Gastroesophageal sphincter (tissue), 4 donors: ENCODE measurements at regions not wholly inside any gene's neighbourhood (a gene's known extent, or its start where the extent isn't known, plus 50 kb on each side); places are given as distances from the start of the nearest gene placed in this dataset.

Experiments
- ATAC-seq: fragments of 150-250 bp; one replicate; pipeline ENCODE4 v1.9.1; 2016; ENCODE audit warnings: mild to moderate bottlenecking, moderate library complexity
- H3K27ac ChIP-seq, 4 donors: fragments of 200-600 bp; sonication (generic) in 3 of 4; 1 replicate in 3 of 4; 2 replicates in 1 of 4; pipeline ENCODE4 v1.5.1; 2016 to 2019
- H3K27me3 ChIP-seq: fragments of 200-600 bp; sonication (generic); one replicate; pipeline ENCODE4 v1.5.1; 2019
- H3K36me3 ChIP-seq, 2 donors: fragments of 200-600 bp; sonication (generic); one replicate each; pipeline ENCODE4 v1.5.1; 2019; ENCODE audit warnings: control low read depth in 1 of 2
- H3K4me1 ChIP-seq, 3 donors: fragments of 200-600 bp; sonication (generic); 1 replicate in 2 of 3; 2 replicates in 1 of 3; pipeline ENCODE4 v1.5.1; 2016 to 2019; ENCODE audit warnings: control low read depth in 2 of 3
- H3K4me3 ChIP-seq, 2 donors: fragments of 200-600 bp; sonication (generic); one replicate each; pipeline ENCODE4 v1.5.1; 2019; ENCODE audit warnings: mild to moderate bottlenecking in 1 of 2, moderate library complexity in 1 of 2
- H3K9me3 ChIP-seq, 3 donors: fragments of 200-600 bp; sonication (generic); one replicate each; pipeline ENCODE4 v1.5.1; 2017 to 2019; ENCODE audit warnings: control low read depth in 2 of 3
- CTCF ChIP-seq, 4 experiments: fragments of 200-600 bp in 2 of 4; fragments of 450-650 bp in 2 of 4; sonication (generic) in 1 of 4; IDR thresholded peaks; one replicate each; pipeline ENCODE4 v1.5.1; 2017 to 2019; ENCODE audit warnings: antibody characterized with exemption in 4 of 4, mild to moderate bottlenecking in 2 of 4, moderate library complexity in 2 of 4
- EP300 ChIP-seq: sonication (generic); formaldehyde crosslinking; IDR thresholded peaks from one replicate; pipeline ENCODE4 v1.6.1; 2017; ENCODE audit warnings: antibody characterized with exemption, mild to moderate bottlenecking
- POLR2A ChIP-seq, 2 donors: fragments of 450-650 bp; IDR thresholded peaks; one replicate each; pipeline ENCODE4 v1.6.1; 2017; ENCODE audit warnings: antibody characterized with exemption in 2 of 2, mild to moderate bottlenecking in 2 of 2, moderate library complexity in 1 of 2
- POLR2AphosphoS5 ChIP-seq: sonication (generic); formaldehyde crosslinking; IDR thresholded peaks from one replicate; pipeline ENCODE4 v1.6.1; 2017; ENCODE audit warnings: antibody characterized with exemption
- WGBS, 2 donors: methylation state at CpG; one replicate each; pipeline ENCODE4 v1.1.5; 2018; ENCODE audit warnings: low coverage in 1 of 2; 5-methylcytosine and 5-hydroxymethylcytosine counted together

- H3K4me1 ChIP-seq = no peaks in the 10 kb centered on the region
- no peak overlapping the region for H3K4me3 ChIP-seq
- H3K36me3 ChIP-seq = no peaks in the 10 kb centered on the region
- no peaks in the 10 kb centered on the region for H3K9me3 ChIP-seq
- no peak for TF ChIP-seq CTCF (IDR thresholded peaks at IDR 0.05)
- TF ChIP-seq POLR2AphosphoS5 = no peak
- no peak for TF ChIP-seq EP300
- no peak for TF ChIP-seq POLR2A (IDR thresholded peaks at IDR 0.05)
- no peaks in the 10 kb centered on the region for H3K27me3 ChIP-seq
- 86 to 95% methylated on average over 2 of the region's 2 CpGs for WGBS, 2 donors
- H3K27ac ChIP-seq = no peak overlapping the region
- ATAC-seq = no peak
Observed at GRCh38 chr5:98053170-98053569, 720.3 kb upstream of the RGMB start.

- Histone ChIP-seq H3K4me3 (no peak overlapping the region), H3K9me3 (no peaks in the 10 kb centered on the region), H3K27me3 (no peaks in the 10 kb centered on the region), H3K4me1 (no peaks in the 10 kb centered on the region), H3K36me3 (no peaks in the 10 kb centered on the region), H3K27ac (no peak overlapping the region)
- ATAC-seq = no peak
- no peak for TF ChIP-seq POLR2AphosphoS5
- TF ChIP-seq CTCF (IDR thresholded peaks at IDR 0.05) = no peak
Observed at GRCh38 chr5:98060148-98060547, 713.3 kb upstream of the RGMB start.

- Histone ChIP-seq H3K9me3 (no peaks in the 10 kb centered on the region), H3K27me3 (no peaks in the 10 kb centered on the region), H3K4me3 (no peak overlapping the region), H3K4me1 (no peaks in the 10 kb centered on the region), H3K36me3 (no peaks in the 10 kb centered on the region), H3K27ac (no peak overlapping the region)
- TF ChIP-seq POLR2AphosphoS5 (no peak), CTCF (IDR thresholded peaks at IDR 0.05) (no peak), EP300 (no peak), POLR2A (IDR thresholded peaks at IDR 0.05) (no peak)
- ATAC-seq = no peak
- 77 to 87% methylated on average over 4 to 5 of the region's 6 CpGs for WGBS, 2 donors
Observed at GRCh38 chr5:98064118-98064685, 709.3 kb upstream of the RGMB start.

GRCh38 chr5:98065261-98065909, 708.1 kb upstream of the RGMB start:
- no peak overlapping the region for H3K4me3 ChIP-seq
- no peaks in the 10 kb centered on the region for H3K36me3 ChIP-seq
- no peak for TF ChIP-seq POLR2A (IDR thresholded peaks at IDR 0.05)
- no peak for TF ChIP-seq CTCF (IDR thresholded peaks at IDR 0.05)
- no peak for TF ChIP-seq EP300
- TF ChIP-seq POLR2AphosphoS5 = no peak
- no peaks in the 10 kb centered on the region for H3K9me3 ChIP-seq
- H3K4me1 ChIP-seq = no peaks in the 10 kb centered on the region
- H3K27me3 ChIP-seq = no peaks in the 10 kb centered on the region
- no peak overlapping the region for H3K27ac ChIP-seq
- WGBS, 2 donors = 67% methylated on average over 1 of the region's 1 CpG; no CpG with 5 or more reads in 1 of the 2 donors
- no peak for ATAC-seq

- no peak overlapping the region for H3K4me3 ChIP-seq
- no peaks in the 10 kb centered on the region for H3K4me1 ChIP-seq
- TF ChIP-seq POLR2A (IDR thresholded peaks at IDR 0.05) = no peak
- ATAC-seq = no peak
- H3K36me3 ChIP-seq = no peaks in the 10 kb centered on the region
- no peak overlapping the region for H3K27ac ChIP-seq
- no peaks in the 10 kb centered on the region for H3K9me3 ChIP-seq
- no peaks in the 10 kb centered on the region for H3K27me3 ChIP-seq
Observed at GRCh38 chr5:98066910-98067309, 706.6 kb upstream of the RGMB start.
